RWPE2 (cell line): ENCODE measurements at regions not wholly inside any gene's neighbourhood (a gene's known extent, or its start where the extent isn't known, plus 50 kb on each side); places are given as distances from the start of the nearest gene placed in this dataset.

Source experiments
- ATAC-seq: fragments of 200-7000 bp; cut with Tn5 transposase; 3 replicates; pipeline ENCODE4 v1.9.1; 2021; ENCODE audit warnings: low read depth
- DNase-seq: peaks from one replicate; pipeline ENCODE4 v3.0.0-alpha.2; 2020; ENCODE audit warnings: low spot score
- H3K27ac ChIP-seq: fragments of 450-650 bp; 2 replicates; pipeline ENCODE4 v1.5.1; 2017; ENCODE audit warnings: mild to moderate bottlenecking; ENCODE audit not compliant: poor library complexity, severe bottlenecking
- H3K27me3 ChIP-seq: fragments of 250-450 bp; sonication (Bioruptor Pico); 2 replicates; pipeline ENCODE4 v1.5.1; 2021; ENCODE audit warnings: mild to moderate bottlenecking, moderate library complexity; ENCODE audit not compliant: insufficient read depth, poor library complexity, severe bottlenecking
- H3K36me3 ChIP-seq: fragments of 250-450 bp; sonication (Bioruptor Pico); 2 replicates; pipeline ENCODE4 v1.5.1; 2020; ENCODE audit warnings: low read depth, mild to moderate bottlenecking, moderate library complexity
- H3K4me1 ChIP-seq: fragments of 250-450 bp; sonication (Bioruptor Pico); 2 replicates; pipeline ENCODE4 v1.5.1; 2021; ENCODE audit warnings: mild to moderate bottlenecking, moderate library complexity; ENCODE audit not compliant: insufficient read depth, poor library complexity, severe bottlenecking
- H3K4me3 ChIP-seq: fragments of 250-450 bp; sonication (Bioruptor Pico); 2 replicates; pipeline ENCODE4 v1.5.1; 2021; ENCODE audit warnings: mild to moderate bottlenecking, moderate library complexity; ENCODE audit not compliant: severe bottlenecking
- H3K9me3 ChIP-seq: fragments of 250-450 bp; sonication (Bioruptor Pico); 2 replicates; pipeline ENCODE4 v1.5.1; 2021; ENCODE audit warnings: mild to moderate bottlenecking, moderate library complexity; ENCODE audit not compliant: severe bottlenecking
- TF ChIP-seq, protein P1 (sequence below): fragments of 450-650 bp; IDR thresholded peaks from one replicate; pipeline ENCODE4 v1.5.1; 2017; ENCODE audit warnings: mild to moderate bottlenecking, moderate library complexity; ENCODE audit not compliant: poor library complexity, severe bottlenecking

DNA sequence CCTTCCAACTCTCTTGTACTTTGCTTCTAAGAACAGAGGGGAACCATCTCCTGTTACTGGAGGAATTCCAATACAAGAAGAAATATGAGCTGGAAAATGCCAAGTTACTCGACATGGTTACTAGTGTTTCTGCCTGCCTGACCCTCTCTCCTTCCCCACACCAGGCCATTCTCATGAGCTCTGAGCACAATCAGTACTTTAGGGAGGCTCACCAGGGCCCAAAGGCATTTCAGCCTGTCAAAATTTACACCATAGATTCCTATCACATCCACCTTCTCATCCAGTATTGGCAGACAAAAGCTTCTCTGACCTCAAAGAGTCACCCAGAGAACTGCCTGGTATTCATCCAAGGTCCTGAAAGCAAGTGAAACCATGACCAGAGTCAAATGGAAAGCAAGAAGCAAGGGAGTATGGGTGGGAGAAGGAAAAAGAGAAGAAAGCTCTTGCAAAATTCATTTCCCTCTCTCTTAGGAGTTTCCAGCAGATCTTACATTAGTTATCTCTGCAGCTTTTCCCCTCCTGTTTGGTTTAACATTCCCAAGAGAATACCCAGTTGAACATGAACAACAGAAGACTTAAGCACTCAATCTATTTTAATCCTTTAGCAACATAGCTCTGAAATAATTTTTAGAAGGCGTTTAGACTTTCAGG is 58.7 kb upstream of the NCAM1 start:
- ATAC-seq (no peak), DNase-seq (no peak)
- Histone ChIP-seq H3K36me3 (no peaks in the 10 kb centered on the region), H3K4me3 (no peak overlapping the region), H3K27ac (no peak overlapping the region), H3K9me3 (no peaks in the 10 kb centered on the region), H3K27me3 (peaks cover 13% of the 10 kb centered on the region), H3K4me1 (no peaks in the 10 kb centered on the region)
- TF ChIP-seq, protein P1, sequence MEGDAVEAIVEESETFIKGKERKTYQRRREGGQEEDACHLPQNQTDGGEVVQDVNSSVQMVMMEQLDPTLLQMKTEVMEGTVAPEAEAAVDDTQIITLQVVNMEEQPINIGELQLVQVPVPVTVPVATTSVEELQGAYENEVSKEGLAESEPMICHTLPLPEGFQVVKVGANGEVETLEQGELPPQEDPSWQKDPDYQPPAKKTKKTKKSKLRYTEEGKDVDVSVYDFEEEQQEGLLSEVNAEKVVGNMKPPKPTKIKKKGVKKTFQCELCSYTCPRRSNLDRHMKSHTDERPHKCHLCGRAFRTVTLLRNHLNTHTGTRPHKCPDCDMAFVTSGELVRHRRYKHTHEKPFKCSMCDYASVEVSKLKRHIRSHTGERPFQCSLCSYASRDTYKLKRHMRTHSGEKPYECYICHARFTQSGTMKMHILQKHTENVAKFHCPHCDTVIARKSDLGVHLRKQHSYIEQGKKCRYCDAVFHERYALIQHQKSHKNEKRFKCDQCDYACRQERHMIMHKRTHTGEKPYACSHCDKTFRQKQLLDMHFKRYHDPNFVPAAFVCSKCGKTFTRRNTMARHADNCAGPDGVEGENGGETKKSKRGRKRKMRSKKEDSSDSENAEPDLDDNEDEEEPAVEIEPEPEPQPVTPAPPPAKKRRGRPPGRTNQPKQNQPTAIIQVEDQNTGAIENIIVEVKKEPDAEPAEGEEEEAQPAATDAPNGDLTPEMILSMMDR, result no peak

DNA sequence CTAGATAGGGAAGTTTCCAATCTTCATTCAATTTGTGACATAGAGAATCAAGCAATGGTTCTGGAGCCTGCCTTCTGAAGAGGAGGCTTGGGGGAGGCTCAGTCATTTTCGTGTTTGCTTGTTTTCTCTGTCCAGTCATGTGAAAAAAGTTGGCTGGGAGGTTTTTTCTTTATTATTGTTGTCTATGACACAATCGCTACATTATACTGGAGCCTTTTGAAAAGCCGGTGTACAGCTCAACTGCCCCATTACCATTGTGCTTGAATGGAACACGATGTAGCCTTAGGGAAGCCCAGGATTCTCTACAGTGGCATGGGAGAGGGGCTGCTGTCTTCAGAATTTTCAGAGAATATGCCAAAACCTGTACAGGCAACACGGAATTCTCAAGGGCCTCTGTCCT is 57.9 kb upstream of the NCAM1 start:
- ATAC-seq (no peak), DNase-seq (no peak)
- H3K27me3 ChIP-seq, result peaks cover 17% of the 10 kb centered on the region
- TF ChIP-seq, protein P1, result no peak
- no peaks in the 10 kb centered on the region for H3K36me3 ChIP-seq
- H3K9me3 ChIP-seq, result no peaks in the 10 kb centered on the region
- H3K27ac ChIP-seq, result no peak overlapping the region
- no peak overlapping the region for H3K4me3 ChIP-seq
- no peaks in the 10 kb centered on the region for H3K4me1 ChIP-seq

DNA sequence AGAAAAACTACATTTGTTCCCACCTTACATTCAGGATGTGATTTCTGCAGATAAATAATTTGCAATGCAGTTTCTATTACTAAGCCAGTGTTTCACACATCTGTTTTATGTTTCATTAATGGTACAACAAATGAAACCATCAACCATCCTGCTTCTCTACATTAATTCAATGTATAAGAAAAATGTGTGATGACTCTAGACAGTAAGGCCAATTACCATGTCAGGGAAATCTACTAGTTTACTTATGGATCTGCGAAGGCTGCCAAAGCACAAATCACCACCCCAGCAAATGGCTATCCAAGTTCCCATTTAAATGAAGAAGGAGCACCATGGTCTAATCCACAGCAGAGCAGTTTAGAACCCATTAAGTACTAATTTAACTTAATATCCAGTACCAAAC is 50.1 kb upstream of the NCAM1 start:
- TF ChIP-seq, protein P1, result no peak
- Histone ChIP-seq H3K27ac (no peak overlapping the region), H3K9me3 (no peaks in the 10 kb centered on the region), H3K4me1 (no peaks in the 10 kb centered on the region), H3K27me3 (peaks cover 14% of the 10 kb centered on the region), H3K4me3 (no peak overlapping the region), H3K36me3 (no peaks in the 10 kb centered on the region)
- ATAC-seq (no peak), DNase-seq (no peak)
